GM23338 (cell line): ENCODE measurements at regions not wholly inside any gene's neighbourhood (a gene's known extent, or its start where the extent isn't known, plus 50 kb on each side); places are given as distances from the start of the nearest gene placed in this dataset.

Experiments
- ATAC-seq: fragments of 200-7000 bp; cut with Tn5 transposase; 3 replicates; pipeline ENCODE4 v1.9.1; 2020
- DNase-seq: peaks from one replicate; pipeline ENCODE4 v3.0.0-alpha.2; 2015; ENCODE audit warnings: low spot score
- H2AFZ ChIP-seq: fragments of 200-600 bp; sonication (generic); 2 replicates; pipeline ENCODE4 v1.8.0; 2016; ENCODE audit warnings: antibody characterized with exemption, mild to moderate bottlenecking, moderate library complexity
- H3F3A ChIP-seq: fragments of 200-600 bp; sonication (generic); replicated peaks from 2 replicates; pipeline ENCODE4 v1.8.0; 2017; ENCODE audit warnings: antibody characterized with exemption, mixed run types, low read depth
- H3K27ac ChIP-seq: fragments of 200-600 bp; sonication (generic); 2 replicates; pipeline ENCODE4 v1.6.1; 2016; ENCODE audit warnings: low read depth
- H3K27me3 ChIP-seq: fragments of 200-600 bp; sonication (generic); 2 replicates; pipeline ENCODE4 v1.8.0; 2016; ENCODE audit warnings: mild to moderate bottlenecking, mixed run types, moderate library complexity; ENCODE audit not compliant: insufficient read depth
- H3K36me3 ChIP-seq: fragments of 200-600 bp; sonication (generic); 2 replicates; pipeline ENCODE4 v1.8.0; 2016; ENCODE audit warnings: mild to moderate bottlenecking; ENCODE audit not compliant: insufficient read depth
- H3K4me1 ChIP-seq: fragments of 200-600 bp; sonication (generic); 2 replicates; pipeline ENCODE4 v1.8.0; 2016; ENCODE audit warnings: mild to moderate bottlenecking, moderate library complexity; ENCODE audit not compliant: insufficient read depth
- H3K4me2 ChIP-seq: fragments of 200-600 bp; sonication (generic); 2 replicates; pipeline ENCODE4 v1.7.1; 2017; ENCODE audit warnings: mixed run types
- H3K4me3 ChIP-seq: fragments of 200-600 bp; sonication (generic); 2 replicates; pipeline ENCODE4 v1.6.1; 2016; ENCODE audit warnings: mixed run types
- H3K79me2 ChIP-seq: fragments of 200-600 bp; sonication (generic); replicated peaks from 2 replicates; pipeline ENCODE4 v1.8.0; 2017; ENCODE audit warnings: mild to moderate bottlenecking; ENCODE audit not compliant: insufficient read depth
- H3K9me2 ChIP-seq: fragments of 200-600 bp; sonication (generic); 2 replicates; pipeline ENCODE4 v1.8.0; 2017; ENCODE audit not compliant: insufficient read depth
- H4K20me1 ChIP-seq: fragments of 200-600 bp; sonication (generic); replicated peaks from 2 replicates; pipeline ENCODE4 v1.8.0; 2017; ENCODE audit warnings: mild to moderate bottlenecking; ENCODE audit not compliant: insufficient read depth
- H3K27ac Mint-ChIP-seq: 2 replicates; pipeline ENCODE4 v1.8.0; 2020; ENCODE audit warnings: inconsistent platforms, mild to moderate bottlenecking, moderate library complexity, mixed read lengths
- H3K27me3 Mint-ChIP-seq: 3 replicates; pipeline ENCODE4 v1.8.0; 2022; ENCODE audit warnings: low read depth, mild to moderate bottlenecking, moderate library complexity, mixed read lengths, inconsistent platforms; ENCODE audit not compliant: insufficient read depth, poor library complexity
- H3K36me3 Mint-ChIP-seq: 3 replicates; pipeline ENCODE4 v1.8.0; 2021; ENCODE audit warnings: low read depth, mild to moderate bottlenecking, inconsistent platforms, moderate library complexity, mixed read lengths
- H3K4me1 Mint-ChIP-seq: 3 replicates; pipeline ENCODE4 v1.8.0; 2020; ENCODE audit warnings: mild to moderate bottlenecking, inconsistent platforms, mixed read lengths
- H3K4me3 Mint-ChIP-seq: 3 replicates; pipeline ENCODE4 v1.8.0; 2021; ENCODE audit warnings: moderate library complexity, mild to moderate bottlenecking, inconsistent platforms, mixed read lengths
- H3K9me3 Mint-ChIP-seq: 3 replicates; pipeline ENCODE4 v1.8.0; 2020; ENCODE audit warnings: moderate library complexity, mild to moderate bottlenecking, inconsistent platforms, mixed read lengths
- CREB1 ChIP-seq: fragments of 250-450 bp; sonication (Bioruptor Pico); IDR thresholded peaks from 2 replicates; pipeline ENCODE4 v1.5.0; 2020; ENCODE audit warnings: low read depth, mild to moderate bottlenecking, moderate library complexity
- EZH2 ChIP-seq: fragments of 200-600 bp; sonication (generic); IDR thresholded peaks from one replicate; pipeline ENCODE4 v1.8.0; 2017; ENCODE audit warnings: antibody characterized with exemption, mild to moderate bottlenecking, low read depth; ENCODE audit not compliant: unreplicated experiment
- EZH2phosphoT487 ChIP-seq: fragments of 200-600 bp; sonication (generic); IDR thresholded peaks from one replicate; pipeline ENCODE4 v1.8.1; 2018; ENCODE audit warnings: antibody characterized with exemption; ENCODE audit not compliant: unreplicated experiment
- JUNB ChIP-seq: IDR thresholded peaks from one replicate; pipeline ENCODE4 v1.6.1; 2016; ENCODE audit warnings: antibody characterized with exemption; ENCODE audit not compliant: unreplicated experiment
- POLR2AphosphoS5 ChIP-seq: IDR thresholded peaks from 2 replicates; pipeline ENCODE4 v1.6.1; 2016; ENCODE audit warnings: antibody characterized with exemption, low read depth
- REST ChIP-seq: IDR thresholded peaks from one replicate; pipeline ENCODE4 v1.6.1; 2018; ENCODE audit warnings: antibody characterized with exemption; ENCODE audit not compliant: unreplicated experiment
- STAT1 ChIP-seq: IDR thresholded peaks from one replicate; pipeline ENCODE4 v1.6.1; 2016; ENCODE audit warnings: antibody characterized with exemption; ENCODE audit not compliant: unreplicated experiment
- ZNF114 ChIP-seq: fragments of 250-450 bp; sonication (Bioruptor Pico); IDR thresholded peaks from 2 replicates; pipeline ENCODE4 v1.5.0; 2020; ENCODE audit warnings: mild to moderate bottlenecking, moderate library complexity
- ZNF331 ChIP-seq: fragments of 250-450 bp; sonication (Bioruptor Pico); IDR thresholded peaks from 2 replicates; pipeline ENCODE4 v1.5.0; 2020; ENCODE audit warnings: low read depth, mild to moderate bottlenecking, moderate library complexity
- TF ChIP-seq, protein P1 (sequence below): IDR thresholded peaks from 2 replicates; pipeline ENCODE4 v1.6.1; 2016; ENCODE audit warnings: antibody characterized with exemption
- TF ChIP-seq, protein P2 (sequence below), 2 experiments: fragments of 200-600 bp in 1 of 2; sonication (generic) in 1 of 2; conservative IDR thresholded peaks; 2 replicates each; pipeline versions ENCODE4 v1.5.1 to v1.6.1; 2016 to 2017; ENCODE audit warnings: antibody characterized with exemption in 2 of 2, low read depth in 2 of 2, mild to moderate bottlenecking in 2 of 2, moderate library complexity in 1 of 2

DNA sequence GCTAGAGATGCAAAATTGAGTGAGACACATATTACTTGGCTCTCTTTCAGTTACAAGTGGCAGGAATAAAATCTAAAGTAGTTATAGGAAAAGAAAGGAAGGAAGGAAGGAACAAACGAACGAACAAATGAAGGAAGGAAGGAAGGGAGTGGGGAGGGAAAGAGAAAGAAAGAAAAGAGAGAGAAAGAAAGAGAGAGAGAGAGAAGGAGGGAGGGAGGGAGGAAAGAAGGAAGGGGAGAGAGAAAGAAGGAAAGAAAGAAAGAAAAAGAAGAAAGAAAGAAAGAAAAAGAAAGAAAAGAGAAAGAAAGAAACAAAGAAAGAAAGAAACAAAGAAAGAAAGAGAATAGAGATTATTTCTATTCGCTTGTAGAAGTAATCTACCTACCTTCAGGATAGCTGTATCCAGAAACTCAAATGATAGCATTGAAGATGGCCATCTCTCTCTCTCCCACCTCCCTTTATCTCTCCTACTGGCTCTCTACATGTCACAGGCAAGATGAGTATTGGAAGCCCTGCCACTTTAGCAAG is 229.7 kb upstream of the TLE3 start (continued):
- TF ChIP-seq POLR2AphosphoS5 (no peak), EZH2 (no peak), ZNF331 (CRISPR knock-in tag) (no peak), ZNF114 (CRISPR knock-in tag) (no peak), CREB1 (CRISPR knock-in tag) (no peak), REST (no peak), JUNB (no peak), EZH2phosphoT487 (no peak)
- TF ChIP-seq, protein P1, sequence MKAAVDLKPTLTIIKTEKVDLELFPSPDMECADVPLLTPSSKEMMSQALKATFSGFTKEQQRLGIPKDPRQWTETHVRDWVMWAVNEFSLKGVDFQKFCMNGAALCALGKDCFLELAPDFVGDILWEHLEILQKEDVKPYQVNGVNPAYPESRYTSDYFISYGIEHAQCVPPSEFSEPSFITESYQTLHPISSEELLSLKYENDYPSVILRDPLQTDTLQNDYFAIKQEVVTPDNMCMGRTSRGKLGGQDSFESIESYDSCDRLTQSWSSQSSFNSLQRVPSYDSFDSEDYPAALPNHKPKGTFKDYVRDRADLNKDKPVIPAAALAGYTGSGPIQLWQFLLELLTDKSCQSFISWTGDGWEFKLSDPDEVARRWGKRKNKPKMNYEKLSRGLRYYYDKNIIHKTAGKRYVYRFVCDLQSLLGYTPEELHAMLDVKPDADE, result no peak

DNA sequence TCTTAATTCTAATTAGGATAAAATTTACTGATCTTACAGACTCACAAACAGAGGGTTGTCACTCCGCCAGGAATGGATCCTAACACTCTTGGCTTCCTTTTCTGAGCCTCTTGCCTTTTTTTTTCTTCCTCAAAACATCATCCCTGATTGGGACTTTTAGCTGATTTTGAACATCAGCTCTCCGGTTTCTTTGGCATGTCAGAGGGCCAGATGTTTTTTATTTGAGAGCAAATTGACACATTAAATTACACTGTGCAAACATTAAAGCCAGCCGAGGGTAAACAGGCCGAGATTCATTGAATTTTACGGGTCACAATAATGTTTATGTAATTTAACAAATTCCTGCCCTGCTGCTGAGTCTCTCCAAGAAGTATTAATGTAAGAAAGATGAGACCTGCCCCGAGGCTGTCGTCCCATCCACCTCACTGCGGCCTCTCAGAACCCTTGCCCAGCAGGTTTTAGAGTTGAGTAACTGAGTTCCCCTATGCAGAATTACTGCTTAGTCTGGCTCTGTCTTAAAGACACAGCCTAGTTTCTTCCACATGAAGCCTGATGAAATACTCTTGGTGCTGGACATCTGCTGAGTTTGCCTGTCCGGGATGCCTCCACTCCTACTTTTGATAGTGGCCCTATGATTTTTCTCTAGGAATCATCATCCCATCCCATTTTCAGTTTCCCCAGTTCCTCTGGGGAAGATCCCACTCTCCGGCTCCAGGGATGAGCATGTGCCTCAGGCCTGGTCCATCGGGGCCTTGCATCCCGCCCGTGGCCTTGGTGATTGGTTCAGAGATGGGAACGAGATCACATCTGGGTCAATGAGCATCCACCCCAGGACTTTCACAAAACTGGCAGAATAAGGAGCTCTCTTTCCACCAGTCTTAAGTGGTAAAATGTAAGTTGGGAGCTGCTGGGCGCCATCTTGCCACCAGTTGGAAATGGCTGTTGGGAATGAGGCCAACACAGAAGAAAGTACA is 226.6 kb upstream of the TLE3 start:
- Histone ChIP-seq H3K27me3 (no peaks in the 10 kb centered on the region), H3K79me2 (no peaks in the 10 kb centered on the region), H3K4me1 (no peaks in the 10 kb centered on the region), H3K4me3 (no peak overlapping the region), H3K27ac (no peak overlapping the region), H3K36me3 (no peaks in the 10 kb centered on the region), H3K9me2 (no peaks in the 10 kb centered on the region), H2AFZ (peak overlapping the region; percentile 20; the same call in 1 of the 2 replicates), H3K4me2 (no peak overlapping the region), H3F3A (no peaks in the 10 kb centered on the region), H4K20me1 (no peaks in the 10 kb centered on the region)
- Mint-ChIP-seq H3K27ac (no peak overlapping the region), H3K4me1 (peaks cover 15% of the 10 kb centered on the region), H3K9me3 (no peaks in the 10 kb centered on the region), H3K36me3 (no peaks in the 10 kb centered on the region), H3K4me3 (no peak overlapping the region), H3K27me3 (no peaks in the 10 kb centered on the region)
- DNase-seq (no peak), ATAC-seq (no peak)
- TF ChIP-seq EZH2phosphoT487 (no peak), JUNB (no peak), STAT1 (no peak), ZNF331 (CRISPR knock-in tag) (no peak), REST (no peak), ZNF114 (CRISPR knock-in tag) (no peak)
- TF ChIP-seq, protein P2, sequence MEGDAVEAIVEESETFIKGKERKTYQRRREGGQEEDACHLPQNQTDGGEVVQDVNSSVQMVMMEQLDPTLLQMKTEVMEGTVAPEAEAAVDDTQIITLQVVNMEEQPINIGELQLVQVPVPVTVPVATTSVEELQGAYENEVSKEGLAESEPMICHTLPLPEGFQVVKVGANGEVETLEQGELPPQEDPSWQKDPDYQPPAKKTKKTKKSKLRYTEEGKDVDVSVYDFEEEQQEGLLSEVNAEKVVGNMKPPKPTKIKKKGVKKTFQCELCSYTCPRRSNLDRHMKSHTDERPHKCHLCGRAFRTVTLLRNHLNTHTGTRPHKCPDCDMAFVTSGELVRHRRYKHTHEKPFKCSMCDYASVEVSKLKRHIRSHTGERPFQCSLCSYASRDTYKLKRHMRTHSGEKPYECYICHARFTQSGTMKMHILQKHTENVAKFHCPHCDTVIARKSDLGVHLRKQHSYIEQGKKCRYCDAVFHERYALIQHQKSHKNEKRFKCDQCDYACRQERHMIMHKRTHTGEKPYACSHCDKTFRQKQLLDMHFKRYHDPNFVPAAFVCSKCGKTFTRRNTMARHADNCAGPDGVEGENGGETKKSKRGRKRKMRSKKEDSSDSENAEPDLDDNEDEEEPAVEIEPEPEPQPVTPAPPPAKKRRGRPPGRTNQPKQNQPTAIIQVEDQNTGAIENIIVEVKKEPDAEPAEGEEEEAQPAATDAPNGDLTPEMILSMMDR (conservative IDR thresholded peaks at IDR 0.05; ENCODE audit: low read depth in 2 of 2), result no peak
